ENCODE measurements at regions not wholly inside any gene's neighbourhood (a gene's known extent, or its start where the extent isn't known, plus 50 kb on each side); places are given as distances from the start of the nearest gene placed in this dataset.

- no peak for DNase-seq
These were observed 623.8 kb upstream of the HTR2C start for GRCh38 chrX:113959912-113960626.

DNA sequence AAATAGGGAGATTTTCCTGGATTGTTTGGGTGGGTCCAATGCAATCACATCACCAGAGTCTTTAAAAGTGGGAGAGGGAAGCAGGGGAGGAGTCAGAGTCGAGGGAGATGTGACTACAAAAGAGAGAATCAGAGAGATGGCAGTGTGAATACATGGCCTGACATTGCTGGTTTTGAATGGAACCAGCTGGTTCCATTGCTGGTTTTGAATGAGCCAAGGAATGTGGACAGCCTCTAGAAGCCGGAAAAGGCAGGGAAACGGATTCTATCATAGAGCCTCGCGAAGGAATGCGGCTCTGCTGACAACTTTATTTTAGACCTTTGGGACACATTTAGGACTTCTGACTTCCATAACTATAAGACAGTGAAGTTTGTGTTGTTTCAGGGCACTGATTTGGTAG is 627.0 kb upstream of the HTR2C start:
- DNase-seq = no peak
- TF ChIP-seq POLR2A (IDR thresholded peaks at IDR 0.05; ENCODE audit: low read length) (no peak), GATA1 (IDR thresholded peaks at IDR 0.05; ENCODE audit: low read depth, low read length) (no peak)

More at GRCh38 chrX:113959912-113960626, 623.8 kb upstream of the HTR2C start:
- TF ChIP-seq POLR2A (IDR thresholded peaks at IDR 0.05; ENCODE audit: low read length) (no peak), GATA1 (IDR thresholded peaks at IDR 0.05; ENCODE audit: low read depth, low read length) (no peak)

DNA sequence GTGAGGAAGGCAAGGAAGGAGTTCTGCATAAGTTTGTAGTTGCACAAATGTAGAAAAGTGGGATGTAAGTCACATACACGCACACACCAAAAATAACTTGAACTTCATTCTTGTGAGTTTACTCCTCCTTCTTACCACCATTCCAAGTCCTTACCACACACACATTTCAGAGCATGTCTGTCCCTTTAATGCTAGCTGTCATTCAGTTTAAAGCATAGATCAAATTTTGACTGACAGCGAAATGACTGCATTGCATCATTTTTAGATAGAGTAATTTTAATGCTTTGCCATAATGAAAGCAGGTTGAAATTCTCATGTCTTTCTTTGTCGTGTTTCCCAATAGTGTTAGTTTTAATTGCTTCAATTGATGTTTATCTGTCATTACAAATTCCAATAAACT is 629.6 kb upstream of the HTR2C start:
- no peak for DNase-seq
- TF ChIP-seq POLR2A (IDR thresholded peaks at IDR 0.05; ENCODE audit: low read length) (no peak), GATA1 (IDR thresholded peaks at IDR 0.05; ENCODE audit: low read depth, low read length) (no peak)

- TF ChIP-seq POLR2A (IDR thresholded peaks at IDR 0.05; ENCODE audit: low read length) (no peak), GATA1 (IDR thresholded peaks at IDR 0.05; ENCODE audit: low read depth, low read length) (no peak)
- no peak for DNase-seq
These were observed 633.7 kb upstream of the HTR2C start for GRCh38 chrX:113950081-113950678.

DNA sequence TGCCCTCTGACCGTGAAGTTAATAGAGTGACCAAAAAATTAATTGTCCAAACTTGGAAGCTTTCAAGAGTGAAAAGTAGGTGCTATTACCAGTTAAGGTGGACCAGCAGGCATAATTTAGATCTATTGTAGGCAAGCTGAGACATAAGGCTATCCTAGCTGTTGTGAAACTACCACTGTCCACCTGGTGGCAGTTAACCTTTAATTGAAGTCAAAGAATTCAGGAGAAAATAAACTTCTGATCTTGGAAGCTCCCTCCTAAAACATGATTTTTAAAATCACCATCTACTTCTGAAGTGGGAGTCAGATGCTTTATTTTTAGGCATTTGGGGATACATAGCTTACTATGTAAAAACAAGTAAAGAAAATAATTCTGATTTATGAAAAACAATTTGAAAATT is 636.3 kb upstream of the HTR2C start:
- peak; percentile 0 for DNase-seq
- TF ChIP-seq POLR2A (IDR thresholded peaks at IDR 0.05; ENCODE audit: low read length) (no peak), GATA1 (IDR thresholded peaks at IDR 0.05; ENCODE audit: low read depth, low read length) (no peak)

DNA sequence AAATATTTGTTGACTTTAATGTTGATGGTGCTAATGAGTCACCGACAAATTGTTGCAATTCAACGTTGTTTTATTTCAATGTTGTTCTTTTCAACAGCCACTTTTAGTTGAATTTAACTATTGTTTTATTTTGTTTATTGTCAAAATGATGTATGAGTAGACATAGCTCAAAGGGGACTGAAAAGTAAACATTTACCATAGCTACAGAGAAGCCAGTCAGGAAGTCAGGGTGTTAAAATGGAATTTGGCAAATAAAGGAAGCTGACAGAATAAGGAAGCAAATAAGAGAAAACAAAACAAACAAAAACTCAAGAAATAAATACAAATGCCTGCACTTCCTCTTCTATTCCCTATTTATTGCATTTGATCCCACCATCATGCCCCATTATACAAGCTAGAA is 648.4 kb upstream of the HTR2C start:
- TF ChIP-seq GATA1 (IDR thresholded peaks at IDR 0.05; ENCODE audit: low read depth, low read length) (no peak), POLR2A (IDR thresholded peaks at IDR 0.05; ENCODE audit: low read length) (no peak)
- DNase-seq = no peak

GRCh38 chrX:113933931-113934330 is 650.0 kb upstream of the HTR2C start:
- TF ChIP-seq POLR2A (IDR thresholded peaks at IDR 0.05; ENCODE audit: low read length) = no peak
- TF ChIP-seq GATA1 (IDR thresholded peaks at IDR 0.05; ENCODE audit: low read depth, low read length) = no peak
- DNase-seq = no peak

GRCh38 chrX:113929004-113929403 is 654.9 kb upstream of the HTR2C start:
- TF ChIP-seq GATA1 (IDR thresholded peaks at IDR 0.05; ENCODE audit: low read depth, low read length) = no peak
- no peak for TF ChIP-seq POLR2A (IDR thresholded peaks at IDR 0.05; ENCODE audit: low read length)
- DNase-seq = peak; percentile 62 to 67

- no peak for TF ChIP-seq POLR2A (IDR thresholded peaks at IDR 0.05; ENCODE audit: low read length)
- TF ChIP-seq GATA1 (IDR thresholded peaks at IDR 0.05; ENCODE audit: low read depth, low read length) = no peak
- no peak for DNase-seq
These were observed 663.2 kb upstream of the HTR2C start for GRCh38 chrX:113920661-113921060.

DNA sequence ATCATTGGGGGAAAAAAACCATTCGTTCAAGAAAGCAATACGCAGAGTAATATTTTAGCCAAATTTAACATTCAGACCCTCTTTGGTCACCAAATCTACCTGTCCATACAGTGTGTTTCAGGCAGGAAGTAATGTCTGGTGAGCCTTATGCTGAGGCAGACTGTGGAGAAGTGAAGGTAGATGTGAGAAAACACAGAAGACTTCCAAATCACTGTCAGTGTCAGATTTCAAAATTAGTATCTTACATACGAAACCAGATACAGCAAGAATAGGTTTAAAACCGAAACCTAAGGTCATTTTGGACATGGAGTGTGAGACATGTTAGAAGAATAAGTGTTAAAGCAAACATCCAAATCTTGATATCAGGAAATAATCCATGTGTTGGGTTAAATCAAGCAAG is 664.5 kb upstream of the HTR2C start:
- DNase-seq = no peak
- TF ChIP-seq POLR2A (IDR thresholded peaks at IDR 0.05; ENCODE audit: low read length) = no peak

- peak in 1 of 2 experiments; percentile 3 for DNase-seq
- TF ChIP-seq GATA1 (IDR thresholded peaks at IDR 0.05; ENCODE audit: low read depth, low read length) = no peak
- no peak for TF ChIP-seq POLR2A (IDR thresholded peaks at IDR 0.05; ENCODE audit: low read length)
These were observed 677.7 kb upstream of the HTR2C start for GRCh38 chrX:113906168-113906567.

DNA sequence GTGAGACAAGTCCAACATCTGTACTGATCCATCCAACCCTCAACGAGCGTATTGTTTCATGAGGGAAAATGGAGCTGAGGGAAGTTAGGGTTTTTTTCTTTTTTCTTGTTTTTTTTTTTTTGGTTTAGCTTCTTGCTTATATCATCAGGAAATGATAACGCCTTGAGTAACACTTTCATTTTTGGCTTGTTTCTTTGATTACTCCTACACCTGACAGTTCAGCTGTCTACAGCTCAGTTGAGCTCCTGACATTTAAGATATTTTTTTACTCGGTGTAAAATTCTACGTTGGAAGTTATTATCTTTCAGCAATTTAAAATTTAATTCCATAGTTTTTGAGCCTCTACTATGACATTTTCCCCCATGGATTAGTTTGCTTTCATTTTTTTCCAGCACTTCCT is 691.0 kb upstream of the HTR2C start:
- no peak for DNase-seq
- TF ChIP-seq GATA1 (IDR thresholded peaks at IDR 0.05; ENCODE audit: low read depth, low read length) (no peak), POLR2A (IDR thresholded peaks at IDR 0.05; ENCODE audit: low read length) (no peak)

DNA sequence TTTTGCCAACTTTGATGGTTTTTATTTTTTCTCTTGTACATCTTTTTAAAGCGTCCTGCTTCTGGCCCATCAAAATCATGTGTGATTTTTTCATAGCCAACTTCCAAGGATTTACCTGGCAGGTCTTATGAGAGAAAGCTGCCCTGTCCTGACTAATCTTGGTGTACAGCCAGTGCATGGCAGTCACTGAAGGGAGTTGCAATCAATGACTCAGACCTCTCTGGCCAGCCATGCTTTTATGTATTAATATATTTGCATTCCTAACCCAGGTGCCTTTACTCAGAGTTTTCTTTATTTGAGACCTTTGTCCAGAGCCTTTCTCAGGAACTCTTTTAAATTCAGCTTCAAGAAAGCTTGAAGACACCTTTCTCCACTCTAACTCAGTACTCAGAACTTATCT is 691.5 kb upstream of the HTR2C start:
- no peak for DNase-seq
- no peak for TF ChIP-seq GATA1 (IDR thresholded peaks at IDR 0.05; ENCODE audit: low read depth, low read length)

DNA sequence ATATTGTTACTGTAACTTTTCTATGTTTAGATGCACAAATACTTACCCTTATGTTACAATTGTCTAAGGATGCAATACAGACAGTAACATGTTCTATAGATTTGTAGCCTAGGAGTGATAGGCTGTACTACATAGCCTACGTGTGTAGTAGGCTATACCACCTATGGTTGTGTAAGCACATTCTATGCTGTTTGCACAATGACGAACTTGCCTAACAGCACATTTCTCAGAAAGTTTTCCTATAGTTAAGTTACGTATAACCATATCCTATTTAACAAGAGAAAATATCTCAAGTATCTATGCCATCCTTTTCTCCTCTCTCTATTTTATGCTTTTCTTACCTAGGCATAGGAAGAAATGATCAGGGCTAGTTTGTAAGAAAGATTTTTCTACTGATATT is 710.8 kb upstream of the HTR2C start:
- no peak for DNase-seq
- TF ChIP-seq GATA1 (IDR thresholded peaks at IDR 0.05; ENCODE audit: low read depth, low read length) = no peak

DNA sequence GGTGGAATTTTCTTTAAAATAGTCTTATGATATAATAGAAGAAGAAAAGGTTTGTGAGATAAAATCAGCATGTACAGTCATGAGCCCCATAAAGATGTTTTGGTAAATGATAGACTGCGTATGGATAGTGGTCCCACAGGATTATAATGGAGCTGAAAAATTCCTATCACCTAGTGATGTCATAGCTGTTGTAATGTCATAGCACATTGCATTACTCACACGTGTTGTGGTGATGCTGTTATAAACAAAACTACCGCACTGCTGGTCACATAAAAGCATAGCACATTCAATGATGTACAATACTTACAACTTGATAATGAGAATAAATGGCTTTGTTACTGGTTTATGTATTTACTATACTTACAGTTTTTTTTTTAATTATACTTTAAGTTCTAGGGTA is 715.2 kb upstream of the HTR2C start:
- DNase-seq = no peak
- TF ChIP-seq GATA1 (IDR thresholded peaks at IDR 0.05; ENCODE audit: low read depth, low read length) (no peak), POLR2A (IDR thresholded peaks at IDR 0.05; ENCODE audit: low read length) (no peak)

Measured in erythroblast (primary cell).